Liver (tissue), 8 donors: ENCODE measurements at regions not wholly inside any gene's neighbourhood (a gene's known extent, or its start where the extent isn't known, plus 50 kb on each side); places are given as distances from the start of the nearest gene placed in this dataset.

Experiments used
- DNase-seq: peaks from one replicate; pipeline ENCODE4 v3.0.0-alpha.2; 2017; ENCODE audit warnings: low spot score
- H3K27ac ChIP-seq, 2 donors: one replicate each; pipeline ENCODE4 v1.7.0; 2013; ENCODE audit warnings: inconsistent platforms in 2 of 2, low read length in 2 of 2, control low read depth in 1 of 2, low read depth in 1 of 2, mild to moderate bottlenecking in 1 of 2
- H3K27me3 ChIP-seq, 4 donors: one replicate each; pipeline versions ENCODE4 v1.6.1 to v1.7.0; 2013; ENCODE audit warnings: low read length in 3 of 4, inconsistent platforms in 1 of 4, mild to moderate bottlenecking in 1 of 4, moderate library complexity in 1 of 4; ENCODE audit not compliant: control insufficient read depth in 4 of 4, insufficient read depth in 4 of 4
- H3K36me3 ChIP-seq, 4 donors: one replicate each; pipeline versions ENCODE4 v1.6.1 to v1.7.0; 2013; ENCODE audit warnings: low read length in 3 of 4, mild to moderate bottlenecking in 3 of 4, low read depth in 1 of 4, moderate library complexity in 1 of 4; ENCODE audit not compliant: control insufficient read depth in 4 of 4, insufficient read depth in 3 of 4
- H3K4me1 ChIP-seq, 4 donors: one replicate each; pipeline versions ENCODE4 v1.6.1 to v1.7.0; 2013; ENCODE audit warnings: low read length in 3 of 4, mild to moderate bottlenecking in 3 of 4, moderate library complexity in 1 of 4; ENCODE audit not compliant: control insufficient read depth in 4 of 4, insufficient read depth in 4 of 4
- H3K4me3 ChIP-seq, 3 donors: one replicate each; pipeline versions ENCODE4 v1.6.1 to v1.7.0; 2013; ENCODE audit warnings: low read length in 3 of 3, control low read depth in 1 of 3, low read depth in 1 of 3, mild to moderate bottlenecking in 1 of 3
- H3K9ac ChIP-seq, 2 donors: one replicate each; pipeline ENCODE4 v1.7.0; 2013; ENCODE audit warnings: low read length in 2 of 2, mild to moderate bottlenecking in 2 of 2, moderate library complexity in 2 of 2, control low read depth in 1 of 2, low read depth in 1 of 2
- H3K9me3 ChIP-seq, 4 donors: one replicate each; pipeline versions ENCODE4 v1.6.1 to v1.7.0; 2013; ENCODE audit warnings: low read length in 3 of 4; ENCODE audit not compliant: control insufficient read depth in 4 of 4
- ATF3 ChIP-seq: IDR thresholded peaks from 2 replicates; pipeline ENCODE4 v1.6.1; 2016; ENCODE audit warnings: antibody characterized with exemption
- CTCF ChIP-seq: fragments of 150-350 bp; IDR thresholded peaks from 2 replicates; pipeline ENCODE4 v1.5.1; 2017; ENCODE audit warnings: improper control_type of control experiment, low read depth, low read length; ENCODE audit not compliant: missing input control
- EGR1 ChIP-seq, 2 donors: IDR thresholded peaks; 2 replicates each; pipeline ENCODE4 v1.6.1; 2016 to 2018; ENCODE audit warnings: antibody characterized with exemption in 2 of 2, low read depth in 2 of 2
- FOXA1 ChIP-seq: IDR thresholded peaks from 2 replicates; pipeline ENCODE4 v1.6.1; 2016; ENCODE audit warnings: antibody characterized with exemption
- FOXA2 ChIP-seq: IDR thresholded peaks from 2 replicates; pipeline ENCODE4 v1.6.1; 2016; ENCODE audit warnings: antibody characterized with exemption
- GABPA ChIP-seq, 2 donors: IDR thresholded peaks in 1 of 2; conservative IDR thresholded peaks in 1 of 2; 2 replicates each; pipeline ENCODE4 v1.6.1; 2016; ENCODE audit warnings: antibody characterized with exemption in 2 of 2, mild to moderate bottlenecking in 1 of 2, moderate library complexity in 1 of 2
- HNF4A ChIP-seq, 2 donors: conservative IDR thresholded peaks; 2 replicates each; pipeline ENCODE4 v1.6.1; 2016; ENCODE audit warnings: antibody characterized with exemption in 2 of 2, mild to moderate bottlenecking in 2 of 2
- HNF4G ChIP-seq: IDR thresholded peaks from 2 replicates; pipeline ENCODE4 v1.6.1; 2016; ENCODE audit warnings: antibody characterized with exemption
- JUND ChIP-seq, 2 donors: IDR thresholded peaks; 2 replicates each; pipeline ENCODE4 v1.6.1; 2016; ENCODE audit warnings: antibody characterized with exemption in 2 of 2
- NR2F2 ChIP-seq: IDR thresholded peaks from 2 replicates; pipeline ENCODE4 v1.6.1; 2016; ENCODE audit warnings: antibody characterized with exemption
- RAD21 ChIP-seq, 2 donors: IDR thresholded peaks; 2 replicates each; pipeline ENCODE4 v1.6.1; 2016; ENCODE audit warnings: antibody characterized with exemption in 2 of 2, mild to moderate bottlenecking in 2 of 2
- RXRA ChIP-seq, 2 donors: IDR thresholded peaks; 2 replicates each; pipeline ENCODE4 v1.6.1; 2017 to 2018; ENCODE audit warnings: antibody characterized with exemption in 2 of 2, mild to moderate bottlenecking in 1 of 2
- SP1 ChIP-seq: IDR thresholded peaks from 2 replicates; pipeline ENCODE4 v1.6.1; 2018; ENCODE audit warnings: antibody characterized with exemption, mild to moderate bottlenecking
- TAF1 ChIP-seq: conservative IDR thresholded peaks from 2 replicates; pipeline ENCODE4 v1.6.1; 2016; ENCODE audit warnings: antibody characterized with exemption, mild to moderate bottlenecking
- YY1 ChIP-seq: IDR thresholded peaks from 2 replicates; pipeline ENCODE4 v1.6.1; 2016; ENCODE audit warnings: antibody characterized with exemption, mild to moderate bottlenecking
- WGBS: extraction: QIAGEN DNeasy Blood & Tissue Kit; methylation state at CpG from one replicate; pipeline ENCODE4 v1.1.7; 2013; 5-methylcytosine and 5-hydroxymethylcytosine counted together
- TF ChIP-seq, protein P1 (sequence below): IDR thresholded peaks from 2 replicates; pipeline ENCODE4 v1.6.1; 2016; ENCODE audit warnings: antibody characterized with exemption, mild to moderate bottlenecking
- TF ChIP-seq, protein P2 (sequence below): IDR thresholded peaks from 2 replicates; pipeline ENCODE4 v1.6.1; 2016; ENCODE audit warnings: antibody characterized with exemption
- TF ChIP-seq, protein P3 (sequence below): IDR thresholded peaks from 2 replicates; pipeline ENCODE4 v1.6.1; 2016; ENCODE audit warnings: antibody characterized with exemption
- donor health status: healthy.
- donor health status: healthy.
- donor health status: healthy.
- donor health status: healthy.
- donor health status: healthy.

DNA sequence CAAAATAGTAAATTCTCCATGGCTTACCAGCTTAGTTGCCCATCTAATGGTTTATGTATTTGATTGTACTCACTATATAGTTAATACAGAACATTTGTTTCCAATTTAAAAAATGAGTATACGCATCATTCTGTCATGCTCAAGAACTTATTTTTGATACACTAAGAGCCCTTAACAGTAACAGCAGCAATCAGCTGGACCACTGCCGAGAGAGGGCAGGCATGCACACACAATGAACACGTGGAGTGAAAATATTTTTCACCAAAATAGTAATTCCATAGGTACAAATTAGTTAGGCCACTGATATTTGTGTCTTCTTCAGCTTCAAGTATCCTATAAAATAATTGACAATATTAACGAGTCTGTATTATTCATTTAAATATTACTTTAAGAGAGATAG lies 109.9 kb downstream of the KLF12 start:
- H3K27me3 ChIP-seq: no peaks in the 10 kb centered on the region
- H3K36me3 ChIP-seq: no peaks in the 10 kb centered on the region
- DNase-seq: no peak
- no peak overlapping the region for H3K27ac ChIP-seq
- H3K9ac ChIP-seq: no peak overlapping the region
- no peak overlapping the region for H3K4me3 ChIP-seq
- peaks cover 0 to 13% (median 4%) of the 10 kb centered on the region in 4 donors for H3K4me1 ChIP-seq
- 67% methylated on average over 4 of the region's 4 CpGs for WGBS
- TF ChIP-seq RXRA (IDR thresholded peaks at IDR 0.05): no peak
- TF ChIP-seq NR2F2: no peak
- no peak for TF ChIP-seq EGR1 (IDR thresholded peaks at IDR 0.05; ENCODE audit: low read depth in 2 of 2)
- TF ChIP-seq, protein P1, sequence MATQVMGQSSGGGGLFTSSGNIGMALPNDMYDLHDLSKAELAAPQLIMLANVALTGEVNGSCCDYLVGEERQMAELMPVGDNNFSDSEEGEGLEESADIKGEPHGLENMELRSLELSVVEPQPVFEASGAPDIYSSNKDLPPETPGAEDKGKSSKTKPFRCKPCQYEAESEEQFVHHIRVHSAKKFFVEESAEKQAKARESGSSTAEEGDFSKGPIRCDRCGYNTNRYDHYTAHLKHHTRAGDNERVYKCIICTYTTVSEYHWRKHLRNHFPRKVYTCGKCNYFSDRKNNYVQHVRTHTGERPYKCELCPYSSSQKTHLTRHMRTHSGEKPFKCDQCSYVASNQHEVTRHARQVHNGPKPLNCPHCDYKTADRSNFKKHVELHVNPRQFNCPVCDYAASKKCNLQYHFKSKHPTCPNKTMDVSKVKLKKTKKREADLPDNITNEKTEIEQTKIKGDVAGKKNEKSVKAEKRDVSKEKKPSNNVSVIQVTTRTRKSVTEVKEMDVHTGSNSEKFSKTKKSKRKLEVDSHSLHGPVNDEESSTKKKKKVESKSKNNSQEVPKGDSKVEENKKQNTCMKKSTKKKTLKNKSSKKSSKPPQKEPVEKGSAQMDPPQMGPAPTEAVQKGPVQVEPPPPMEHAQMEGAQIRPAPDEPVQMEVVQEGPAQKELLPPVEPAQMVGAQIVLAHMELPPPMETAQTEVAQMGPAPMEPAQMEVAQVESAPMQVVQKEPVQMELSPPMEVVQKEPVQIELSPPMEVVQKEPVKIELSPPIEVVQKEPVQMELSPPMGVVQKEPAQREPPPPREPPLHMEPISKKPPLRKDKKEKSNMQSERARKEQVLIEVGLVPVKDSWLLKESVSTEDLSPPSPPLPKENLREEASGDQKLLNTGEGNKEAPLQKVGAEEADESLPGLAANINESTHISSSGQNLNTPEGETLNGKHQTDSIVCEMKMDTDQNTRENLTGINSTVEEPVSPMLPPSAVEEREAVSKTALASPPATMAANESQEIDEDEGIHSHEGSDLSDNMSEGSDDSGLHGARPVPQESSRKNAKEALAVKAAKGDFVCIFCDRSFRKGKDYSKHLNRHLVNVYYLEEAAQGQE: no peak
- no peak for TF ChIP-seq TAF1
- no peak for TF ChIP-seq HNF4A (conservative IDR thresholded peaks at IDR 0.05)
- TF ChIP-seq, protein P2, sequence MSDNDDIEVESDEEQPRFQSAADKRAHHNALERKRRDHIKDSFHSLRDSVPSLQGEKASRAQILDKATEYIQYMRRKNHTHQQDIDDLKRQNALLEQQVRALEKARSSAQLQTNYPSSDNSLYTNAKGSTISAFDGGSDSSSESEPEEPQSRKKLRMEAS: no peak
- no peak for TF ChIP-seq CTCF
- TF ChIP-seq GABPA (IDR thresholded peaks at IDR 0.05 in 1 of 2, conservative IDR thresholded peaks at IDR 0.05 in 1 of 2): no peak
- no peak for TF ChIP-seq RAD21 (IDR thresholded peaks at IDR 0.05)
- TF ChIP-seq, protein P3, sequence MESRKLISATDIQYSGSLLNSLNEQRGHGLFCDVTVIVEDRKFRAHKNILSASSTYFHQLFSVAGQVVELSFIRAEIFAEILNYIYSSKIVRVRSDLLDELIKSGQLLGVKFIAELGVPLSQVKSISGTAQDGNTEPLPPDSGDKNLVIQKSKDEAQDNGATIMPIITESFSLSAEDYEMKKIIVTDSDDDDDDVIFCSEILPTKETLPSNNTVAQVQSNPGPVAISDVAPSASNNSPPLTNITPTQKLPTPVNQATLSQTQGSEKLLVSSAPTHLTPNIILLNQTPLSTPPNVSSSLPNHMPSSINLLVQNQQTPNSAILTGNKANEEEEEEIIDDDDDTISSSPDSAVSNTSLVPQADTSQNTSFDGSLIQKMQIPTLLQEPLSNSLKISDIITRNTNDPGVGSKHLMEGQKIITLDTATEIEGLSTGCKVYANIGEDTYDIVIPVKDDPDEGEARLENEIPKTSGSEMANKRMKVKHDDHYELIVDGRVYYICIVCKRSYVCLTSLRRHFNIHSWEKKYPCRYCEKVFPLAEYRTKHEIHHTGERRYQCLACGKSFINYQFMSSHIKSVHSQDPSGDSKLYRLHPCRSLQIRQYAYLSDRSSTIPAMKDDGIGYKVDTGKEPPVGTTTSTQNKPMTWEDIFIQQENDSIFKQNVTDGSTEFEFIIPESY: no peak
- no peak for TF ChIP-seq JUND (IDR thresholded peaks at IDR 0.05)
- TF ChIP-seq HNF4G: no peak
- no peak for TF ChIP-seq FOXA1
- TF ChIP-seq SP1: no peak
- no peak for TF ChIP-seq YY1
- no peak for TF ChIP-seq FOXA2
- TF ChIP-seq ATF3: no peak
- no peaks in the 10 kb centered on the region for H3K9me3 ChIP-seq
